GM12891 (cell line): ENCODE measurements at regions not wholly inside any gene's neighbourhood (a gene's known extent, or its start where the extent isn't known, plus 50 kb on each side); places are given as distances from the start of the nearest gene placed in this dataset.

Experiments
- DNase-seq: peaks from one replicate; pipeline ENCODE4 v3.0.0; 2011; ENCODE audit warnings: low spot score; ENCODE audit not compliant: insufficient read length
- FAIRE-seq: peaks from 2 replicates; lab custom pipeline; 2011; peaks lifted over from hg19 to GRCh38; lab: Jason Lieb, UNC
- PAX5 ChIP-seq: IDR thresholded peaks from 2 replicates; pipeline ENCODE4 v1.6.1; 2011; ENCODE audit warnings: low read length, moderate library complexity, mild to moderate bottlenecking; ENCODE audit not compliant: insufficient read depth, severe bottlenecking
- POLR2A ChIP-seq: IDR thresholded peaks from 2 replicates; pipeline ENCODE4 v1.6.1; 2011; ENCODE audit warnings: low read depth, low read length, control low read depth
- POLR2AphosphoS5 ChIP-seq: IDR thresholded peaks from 2 replicates; pipeline ENCODE4 v1.6.1; 2011; ENCODE audit warnings: low read depth, low read length, control low read depth
- POU2F2 ChIP-seq: IDR thresholded peaks from 2 replicates; pipeline ENCODE4 v1.6.1; 2011; ENCODE audit warnings: low read depth, mild to moderate bottlenecking, control low read depth, low read length, moderate library complexity
- SPI1 ChIP-seq: IDR thresholded peaks from 2 replicates; pipeline ENCODE4 v1.6.1; 2011; ENCODE audit warnings: low read depth, low read length, control low read depth
- TAF1 ChIP-seq: IDR thresholded peaks from 2 replicates; pipeline ENCODE4 v1.6.1; 2011; ENCODE audit warnings: low read depth, low read length, control low read depth

- no peak for FAIRE-seq
- no peak for TF ChIP-seq TAF1
- TF ChIP-seq POLR2A: no peak
- TF ChIP-seq SPI1: no peak
- TF ChIP-seq POU2F2: no peak
- TF ChIP-seq POLR2AphosphoS5: no peak
- no peak for TF ChIP-seq PAX5
- DNase-seq: no peak
These were observed 144.2 kb upstream of the HDAC4 start for GRCh38 chr2:239544918-239545465.

DNA sequence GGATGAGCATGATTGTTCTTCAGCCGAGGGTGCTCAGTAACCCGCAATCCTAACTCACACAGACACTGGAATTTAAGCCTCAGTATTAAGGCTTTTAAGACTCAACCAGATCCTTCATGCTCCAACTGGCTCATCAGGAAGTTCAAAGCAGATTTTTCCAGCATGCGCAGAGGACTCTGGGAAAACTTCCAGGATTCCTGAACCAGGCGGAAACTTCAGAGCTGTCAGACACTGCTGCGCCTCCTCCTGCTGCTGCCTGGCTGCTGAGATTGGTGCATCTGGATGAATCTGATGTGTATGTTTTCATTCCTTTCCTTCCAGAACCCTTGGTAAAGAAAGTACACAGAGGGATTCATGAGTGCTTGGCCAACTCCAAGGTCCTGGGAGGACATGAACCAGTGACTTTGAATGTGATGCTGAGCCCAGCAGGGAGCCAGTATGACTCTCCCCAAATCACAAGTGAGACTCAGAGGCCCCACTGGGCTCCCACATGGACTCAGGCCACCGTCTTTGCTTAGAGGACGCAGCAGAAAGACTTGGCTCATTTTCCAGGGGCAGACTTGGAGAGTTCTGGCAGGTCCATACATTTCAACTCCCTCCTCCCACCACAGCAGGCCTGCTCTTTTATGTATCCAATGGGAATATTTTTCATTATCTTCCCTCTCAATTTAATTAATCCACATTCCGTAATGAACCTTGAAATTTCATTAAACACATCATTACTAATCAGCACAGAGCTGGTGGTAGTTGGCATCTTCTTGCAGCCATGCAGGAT lies 143.5 kb upstream of the HDAC4 start:
- FAIRE-seq (no peak), DNase-seq (no peak)
- no peak for TF ChIP-seq TAF1
- no peak for TF ChIP-seq POLR2A
- no peak for TF ChIP-seq POU2F2
- TF ChIP-seq SPI1: no peak
- no peak for TF ChIP-seq PAX5
- TF ChIP-seq POLR2AphosphoS5: no peak

DNA sequence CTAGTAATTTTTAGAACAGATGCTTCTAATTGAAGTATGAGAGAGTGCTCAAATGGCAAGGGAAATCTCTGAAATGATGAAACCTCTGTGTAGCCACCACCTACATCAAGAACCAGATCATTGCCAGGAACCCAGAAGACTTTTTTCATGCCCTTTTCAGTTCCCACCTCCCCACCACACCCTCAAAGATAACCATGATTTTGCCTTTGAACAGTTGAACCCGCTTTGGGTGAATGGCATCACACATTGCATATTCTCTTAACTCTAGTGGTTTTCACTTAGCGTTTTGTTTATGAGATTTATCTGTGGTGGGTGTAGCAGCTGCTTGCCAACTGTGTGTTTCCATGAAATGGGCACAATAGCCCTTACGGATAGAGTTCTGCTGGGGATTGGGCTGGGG lies 142.9 kb upstream of the HDAC4 start:
- FAIRE-seq: no peak
- TF ChIP-seq POU2F2 (no peak), POLR2A (no peak), PAX5 (no peak), TAF1 (no peak), SPI1 (no peak), POLR2AphosphoS5 (no peak)
- no peak for DNase-seq

DNA sequence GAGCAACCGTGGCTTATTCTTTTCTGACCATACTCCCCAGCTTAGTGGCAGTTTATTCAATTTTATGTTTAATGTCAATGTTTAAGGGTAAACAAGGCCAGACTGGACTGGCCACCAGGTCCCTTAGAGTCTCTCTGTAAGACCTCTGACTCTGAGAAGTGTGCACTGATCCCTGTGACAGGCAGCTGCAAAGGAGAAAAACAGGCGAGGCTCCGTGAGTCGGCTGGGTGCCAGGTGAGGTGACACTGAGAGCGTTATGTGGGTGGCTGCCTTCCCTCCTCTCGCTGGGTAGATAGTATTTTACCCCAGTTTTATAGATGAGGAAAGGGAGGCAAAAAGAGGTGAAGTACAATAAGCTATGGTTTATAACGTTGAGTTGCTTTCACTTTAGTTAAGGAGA lies 139.4 kb upstream of the HDAC4 start:
- TF ChIP-seq SPI1 (no peak), TAF1 (no peak), POLR2A (no peak)
- DNase-seq: no peak
- no peak for FAIRE-seq

- no peak for TF ChIP-seq POLR2A
- no peak for TF ChIP-seq SPI1
- no peak for TF ChIP-seq PAX5
- TF ChIP-seq TAF1: no peak
- no peak for TF ChIP-seq POLR2AphosphoS5
- no peak for TF ChIP-seq POU2F2
- no peak for FAIRE-seq
- DNase-seq: no peak
These were observed 138.9 kb upstream of the HDAC4 start for GRCh38 chr2:239539776-239540100.

DNA sequence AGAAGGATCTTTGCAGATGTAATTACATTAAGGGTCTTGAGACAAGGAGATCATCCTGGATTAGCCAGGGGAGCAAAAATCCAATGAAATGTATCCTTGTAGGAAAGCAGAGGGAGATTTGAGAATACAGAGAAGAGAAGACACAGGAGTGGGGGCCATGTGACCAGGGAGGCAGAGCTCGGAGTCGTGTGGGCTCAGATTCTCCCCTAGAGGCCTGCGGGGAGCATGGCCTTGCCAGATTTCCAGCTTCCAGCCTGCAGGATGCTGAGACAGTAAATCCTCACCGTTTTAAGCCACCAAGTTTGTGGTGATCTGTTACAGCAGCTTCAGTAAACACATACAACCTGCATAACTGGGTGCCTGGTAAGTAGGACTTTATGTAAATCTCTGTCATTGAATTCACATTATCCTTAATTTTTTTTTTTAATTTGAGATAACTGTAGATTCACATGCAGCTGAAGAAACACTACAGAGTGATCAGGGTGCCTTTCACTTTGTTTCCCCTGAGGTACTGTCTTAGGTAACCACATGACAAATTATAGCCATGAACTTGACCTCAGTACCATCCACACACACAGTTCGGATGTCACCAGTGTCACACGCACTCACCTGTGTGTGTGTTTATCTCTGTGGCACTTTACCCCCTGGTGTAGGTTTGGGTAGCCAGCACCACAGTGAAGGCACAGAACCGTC lies 138.4 kb upstream of the HDAC4 start:
- FAIRE-seq: no peak
- TF ChIP-seq POU2F2 (no peak), TAF1 (no peak), POLR2A (no peak), POLR2AphosphoS5 (no peak), SPI1 (no peak), PAX5 (no peak)
- no peak for DNase-seq

- FAIRE-seq: no peak
- no peak for DNase-seq
- no peak for TF ChIP-seq POLR2A
- TF ChIP-seq POU2F2: no peak
- TF ChIP-seq SPI1: no peak
- TF ChIP-seq POLR2AphosphoS5: no peak
- TF ChIP-seq TAF1: no peak
- TF ChIP-seq PAX5: no peak
These were observed 137.7 kb upstream of the HDAC4 start for GRCh38 chr2:239538357-239539052.

DNA sequence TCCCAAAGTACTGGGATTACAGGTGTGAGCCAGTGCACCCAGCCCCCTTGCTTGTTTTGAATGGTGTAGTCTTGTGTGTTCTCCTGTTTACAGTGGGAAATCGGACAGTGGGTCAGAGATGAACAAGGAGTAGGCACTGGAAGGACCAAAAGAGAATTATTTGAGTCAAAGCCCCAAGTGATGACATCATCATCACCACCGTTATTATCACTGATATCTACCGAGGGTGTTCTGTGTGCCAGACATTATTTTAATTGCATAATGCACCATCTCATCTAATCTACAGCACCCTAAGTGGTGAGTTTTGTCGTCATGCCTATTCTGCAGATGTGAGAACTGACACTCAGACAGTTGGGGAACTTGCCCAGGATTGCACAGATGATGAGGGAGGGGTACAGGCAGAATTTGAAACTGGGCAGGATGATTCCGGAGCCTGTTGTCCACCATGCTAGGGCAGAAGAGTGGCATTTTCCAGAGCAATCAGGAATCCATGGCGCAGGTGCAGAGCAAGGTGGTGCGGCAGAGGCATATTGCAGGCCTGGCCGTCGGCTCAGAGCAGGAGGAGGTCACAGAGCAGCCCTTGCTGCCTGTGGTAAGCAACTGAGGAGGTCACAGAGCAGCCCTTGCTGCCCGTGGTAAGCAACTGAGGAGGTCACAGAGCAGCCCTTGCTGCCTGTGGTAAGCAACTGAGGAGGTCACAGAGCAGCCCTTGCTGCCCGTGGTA lies 137.0 kb upstream of the HDAC4 start:
- DNase-seq (no peak), FAIRE-seq (no peak)
- TF ChIP-seq POLR2A (no peak), SPI1 (no peak), PAX5 (no peak), POU2F2 (no peak), POLR2AphosphoS5 (no peak), TAF1 (no peak)
